ENCODE measurements at regions not wholly inside any gene's neighbourhood (a gene's known extent, or its start where the extent isn't known, plus 50 kb on each side); places are given as distances from the start of the nearest gene placed in this dataset.

- TF ChIP-seq CHD7 (IDR thresholded peaks at IDR 0.05; ENCODE audit: insufficient replicate concordance, low read length): no peak
- no peak for TF ChIP-seq SAP30 (IDR thresholded peaks at IDR 0.05; ENCODE audit: insufficient read depth, insufficient replicate concordance, low read length)
- TF ChIP-seq SP2 (IDR thresholded peaks at IDR 0.05; ENCODE audit: low read length): no peak
- no peak for TF ChIP-seq CBX8 (IDR thresholded peaks at IDR 0.05; ENCODE audit: borderline replicate concordance, low read depth, low read length)
Observed at GRCh38 chr20:16671753-16672152, 58.1 kb upstream of the SNRPB2 start (continued).
